ENCODE measurements at regions not wholly inside any gene's neighbourhood (a gene's known extent, or its start where the extent isn't known, plus 50 kb on each side); places are given as distances from the start of the nearest gene placed in this dataset.

DNA sequence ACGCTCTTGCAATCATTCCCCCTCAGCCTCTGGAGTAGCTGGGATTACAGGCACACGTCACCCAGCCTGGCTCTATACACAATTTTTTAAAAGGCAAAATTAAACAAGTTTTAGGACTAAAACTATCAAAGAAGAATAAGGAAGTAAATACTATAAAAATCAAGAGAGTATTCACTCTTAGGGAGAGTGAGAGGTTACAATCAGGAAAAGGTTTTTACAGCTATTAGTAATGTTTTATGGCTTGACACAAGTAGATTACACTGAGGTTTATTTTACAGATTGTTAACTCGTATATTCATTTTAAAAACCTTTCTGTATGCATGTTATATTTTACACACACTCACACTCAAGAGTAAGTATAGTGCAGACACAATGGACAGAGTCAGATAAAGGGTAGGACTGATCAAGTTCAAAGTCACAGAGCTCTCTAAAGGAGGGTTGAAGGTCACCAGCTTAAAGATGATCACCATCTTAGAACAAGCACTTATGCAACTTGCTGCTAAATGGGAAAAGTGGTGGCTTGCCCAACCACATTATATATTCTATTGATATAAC is 77.9 kb upstream of the MAN1A2 start:
- no peak for TF ChIP-seq CTCF (conservative IDR thresholded peaks at IDR 0.05; ENCODE audit: low read length)
- DNase-seq (ENCODE audit: low read depth): no peak
- H3K4me3 ChIP-seq (ENCODE audit: low read length): no peak overlapping the region

- H3K4me3 ChIP-seq (ENCODE audit: low read length): no peak overlapping the region
- DNase-seq (ENCODE audit: low read depth): no peak
- no peak for TF ChIP-seq CTCF (conservative IDR thresholded peaks at IDR 0.05; ENCODE audit: low read length)
Measured at GRCh38 chr1:117286562-117286961, 75.8 kb upstream of the VTCN1 start.

DNA sequence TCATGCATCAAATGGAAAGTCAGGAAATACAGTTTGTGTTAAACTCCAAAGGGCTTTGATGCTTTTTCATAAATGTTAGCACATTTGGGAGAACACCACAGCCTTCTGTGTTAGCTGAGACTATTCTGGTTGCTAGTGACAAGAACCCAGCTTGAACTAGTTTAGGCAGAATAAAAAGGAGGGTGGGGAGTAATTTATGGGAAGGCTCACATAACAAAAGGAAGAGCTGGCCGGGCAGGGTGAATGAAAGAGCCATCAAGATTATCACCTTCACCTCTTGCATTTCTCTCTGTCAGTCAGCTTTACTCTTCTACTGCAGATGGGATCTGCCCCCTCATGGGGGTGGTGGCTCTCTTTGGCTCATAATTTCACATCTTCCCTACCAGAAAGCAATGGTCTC is 75.4 kb upstream of the VTCN1 start:
- no peak for TF ChIP-seq CTCF (conservative IDR thresholded peaks at IDR 0.05; ENCODE audit: low read length)
- DNase-seq (ENCODE audit: low read depth): no peak
- no peak overlapping the region for H3K4me3 ChIP-seq (ENCODE audit: low read length)

- no peak overlapping the region for H3K4me3 ChIP-seq (ENCODE audit: low read length)
- DNase-seq (ENCODE audit: low read depth): peak; percentile 59
- TF ChIP-seq CTCF (conservative IDR thresholded peaks at IDR 0.05; ENCODE audit: low read length): peak; percentile 62
Measured at GRCh38 chr1:117284399-117285215, 73.9 kb upstream of the VTCN1 start.

DNA sequence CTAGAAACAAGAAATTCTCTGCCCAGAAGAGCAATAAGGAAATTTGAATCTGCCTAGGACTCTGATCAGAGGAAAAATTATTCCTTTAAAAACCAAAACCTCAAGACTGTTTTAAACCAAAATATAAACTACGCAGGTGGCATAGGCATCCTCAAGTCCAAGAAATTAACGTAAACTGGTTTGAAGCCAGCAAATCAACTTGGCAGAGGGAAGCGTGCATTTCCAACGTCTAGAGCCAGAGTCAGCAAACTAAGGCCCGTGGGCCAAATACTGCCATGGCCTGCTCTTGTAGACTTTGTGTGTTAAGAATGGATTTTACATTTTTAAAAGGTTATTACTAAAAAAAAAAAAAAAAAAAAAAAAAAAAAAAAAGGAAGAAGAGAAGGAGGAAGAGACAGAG is 67.8 kb upstream of the VTCN1 start:
- H3K4me3 ChIP-seq (ENCODE audit: low read length): no peak overlapping the region
- DNase-seq (ENCODE audit: low read depth): no peak
- TF ChIP-seq CTCF (conservative IDR thresholded peaks at IDR 0.05; ENCODE audit: low read length): no peak

DNA sequence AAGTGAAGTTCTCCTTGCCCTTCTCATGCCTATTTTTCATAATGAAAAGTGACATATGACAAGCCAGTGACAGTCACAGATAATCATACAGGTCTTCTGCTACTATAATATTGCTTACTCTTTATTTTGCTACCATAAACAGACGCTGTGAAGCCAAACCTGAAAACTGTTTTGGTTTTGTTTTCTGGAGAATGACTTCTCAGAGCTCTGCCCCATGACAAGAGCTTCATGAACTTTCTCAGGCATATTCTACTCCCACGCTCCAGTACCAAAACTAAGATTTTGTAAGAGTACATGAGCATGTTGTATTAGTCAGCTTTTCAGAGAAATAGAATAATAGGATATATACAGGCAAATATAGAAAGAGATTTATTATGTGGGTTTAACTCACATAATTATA is 64.3 kb upstream of the VTCN1 start:
- TF ChIP-seq CTCF (conservative IDR thresholded peaks at IDR 0.05; ENCODE audit: low read length): no peak
- H3K4me3 ChIP-seq (ENCODE audit: low read length): no peak overlapping the region
- DNase-seq (ENCODE audit: low read depth): no peak

- no peak for TF ChIP-seq CTCF (conservative IDR thresholded peaks at IDR 0.05; ENCODE audit: low read length)
- H3K4me3 ChIP-seq (ENCODE audit: low read length): no peak overlapping the region
- DNase-seq (ENCODE audit: low read depth): no peak
Measured at GRCh38 chr1:117271959-117272358, 61.2 kb upstream of the VTCN1 start.
